Stimulated activated CD4-positive, alpha-beta T cell treated with anti-CD3 and anti-CD28 coated beads, Interleukin-2, amount 100 ng/mL, for 48 hours (primary cell): ENCODE measurements at regions not wholly inside any gene's neighbourhood (a gene's known extent, or its start where the extent isn't known, plus 50 kb on each side); places are given as distances from the start of the nearest gene placed in this dataset.
"Not testable (repeated sequence)": the region's sequence is repeated elsewhere in the genome, so short reads cannot be mapped to it uniquely, and the experiment has no call there.

Experiments used
- DNase-seq, 2 donors: peaks; one replicate each; pipeline ENCODE4 v3.0.0-alpha.2; 2020

- no peak for DNase-seq
Measured at GRCh38 chr2:145402706-145403277, 882.9 kb upstream of the ZEB2 start.

GRCh38 chr2:145399131-145399530 lies 879.2 kb upstream of the ZEB2 start:
- no peak for DNase-seq

GRCh38 chr2:145394181-145394580 lies 874.3 kb upstream of the ZEB2 start:
- no peak for DNase-seq

GRCh38 chr2:145386973-145387372 lies 867.1 kb upstream of the ZEB2 start:
- no peak for DNase-seq

- DNase-seq: no peak
Measured at GRCh38 chr2:145383961-145384360, 864.0 kb upstream of the ZEB2 start.

GRCh38 chr2:145380436-145381017 lies 860.6 kb upstream of the ZEB2 start:
- no peak for DNase-seq

GRCh38 chr2:145379934-145380333 lies 860.0 kb upstream of the ZEB2 start:
- DNase-seq: no peak

GRCh38 chr2:145374165-145374564 lies 854.2 kb upstream of the ZEB2 start:
- no peak for DNase-seq

- DNase-seq: not testable (repeated sequence)
Measured at GRCh38 chr2:145367334-145367733, 847.4 kb upstream of the ZEB2 start.

- DNase-seq: no peak
Measured at GRCh38 chr2:145366341-145366740, 846.4 kb upstream of the ZEB2 start.

- no peak for DNase-seq
Measured at GRCh38 chr2:145360129-145360790, 840.3 kb upstream of the ZEB2 start.

GRCh38 chr2:145359561-145359960 lies 839.6 kb upstream of the ZEB2 start:
- no peak for DNase-seq

- no peak for DNase-seq
Measured at GRCh38 chr2:145356056-145356455, 836.1 kb upstream of the ZEB2 start.

GRCh38 chr2:145352484-145352883 lies 832.6 kb upstream of the ZEB2 start:
- no peak for DNase-seq

GRCh38 chr2:145351864-145352425 lies 832.0 kb upstream of the ZEB2 start:
- DNase-seq: no peak

GRCh38 chr2:145350011-145350410 lies 830.1 kb upstream of the ZEB2 start:
- DNase-seq: no peak

GRCh38 chr2:145344076-145344724 lies 824.3 kb upstream of the ZEB2 start:
- DNase-seq: no peak

GRCh38 chr2:145343287-145343686 lies 823.4 kb upstream of the ZEB2 start:
- DNase-seq: no peak

GRCh38 chr2:145341536-145341935 lies 821.6 kb upstream of the ZEB2 start:
- no peak for DNase-seq

- no peak for DNase-seq
Measured at GRCh38 chr2:145339646-145340045, 819.7 kb upstream of the ZEB2 start.

- DNase-seq: no peak
Measured at GRCh38 chr2:145332210-145332898, 812.4 kb upstream of the ZEB2 start.

GRCh38 chr2:145329971-145330370 lies 810.1 kb upstream of the ZEB2 start:
- no peak for DNase-seq

GRCh38 chr2:145325485-145325884 lies 805.6 kb upstream of the ZEB2 start:
- DNase-seq: no peak
